ENCODE measurements at regions not wholly inside any gene's neighbourhood (a gene's known extent, or its start where the extent isn't known, plus 50 kb on each side); places are given as distances from the start of the nearest gene placed in this dataset.
"Not testable (repeated sequence)": the region's sequence is repeated elsewhere in the genome, so short reads cannot be mapped to it uniquely, and the experiment has no call there.

- intact Hi-C loops (cut with DNase I): not testable (repeated sequence)
Measured at GRCh38 chr1:224022249-224022970, 91.5 kb upstream of the FBXO28 start.

GRCh38 chr1:224019866-224020265 lies 94.0 kb upstream of the FBXO28 start:
- H3K27me3 ChIP-seq; H3K9me3 ChIP-seq; intact Hi-C loops (cut with DNase I); H3K27ac ChIP-seq; H3K4me3 ChIP-seq; H3K4me1 ChIP-seq (ENCODE audit: insufficient read depth); H3K36me3 ChIP-seq; DNase-seq: not testable (repeated sequence)
- 79 to 87% (median 83%) methylated on average over 3 of the region's 3 CpGs for WGBS, 3 donors

More at GRCh38 chr1:224022249-224022970, 91.5 kb upstream of the FBXO28 start:
- H3K9me3 ChIP-seq; H3K36me3 ChIP-seq; H3K27me3 ChIP-seq; DNase-seq; H3K4me1 ChIP-seq (ENCODE audit: insufficient read depth); H3K27ac ChIP-seq; H3K4me3 ChIP-seq: not testable (repeated sequence)
- 59 to 63% (median 61%) methylated on average over 7 of the region's 7 CpGs for WGBS, 3 donors

- DNase-seq; H3K4me3 ChIP-seq; H3K9me3 ChIP-seq; H3K27ac ChIP-seq; H3K4me1 ChIP-seq (ENCODE audit: insufficient read depth); H3K27me3 ChIP-seq; intact Hi-C loops (cut with DNase I); H3K36me3 ChIP-seq: not testable (repeated sequence)
- WGBS, 3 donors: 92 to 94% (median 94%) methylated on average over 8 of the region's 8 CpGs
Measured at GRCh38 chr1:224015782-224016181, 98.1 kb upstream of the FBXO28 start.

GRCh38 chr1:224014330-224014649 lies 99.6 kb upstream of the FBXO28 start:
- TF ChIP-seq CTCF (IDR thresholded peaks at IDR 0.05) (no peak), EP300 (IDR thresholded peaks at IDR 0.05) (no peak), POLR2A (IDR thresholded peaks at IDR 0.05) (no peak)
- Histone ChIP-seq H3K4me1 (ENCODE audit: insufficient read depth) (no peaks in the 10 kb centered on the region), H3K27me3 (no peaks in the 10 kb centered on the region), H3K27ac (no peak overlapping the region), H3K36me3 (no peaks in the 10 kb centered on the region), H3K9me3 (no peaks in the 10 kb centered on the region), H3K4me3 (no peak overlapping the region)
- 79 to 90% (median 86%) methylated on average over 7 of the region's 7 CpGs for WGBS, 3 donors
- no peak for DNase-seq
- intact Hi-C loops (cut with DNase I): no loop called here

GRCh38 chr1:224013626-224014329 lies 100.1 kb upstream of the FBXO28 start:
- DNase-seq; H3K27me3 ChIP-seq; H3K4me3 ChIP-seq; H3K9me3 ChIP-seq; H3K4me1 ChIP-seq (ENCODE audit: insufficient read depth); H3K27ac ChIP-seq; intact Hi-C loops (cut with DNase I); H3K36me3 ChIP-seq: not testable (repeated sequence)
- 85% methylated on average over 27 to 28 of the region's 28 CpGs for WGBS, 3 donors

GRCh38 chr1:224012807-224013434 lies 101.0 kb upstream of the FBXO28 start:
- H3K4me3 ChIP-seq; H3K36me3 ChIP-seq; H3K27me3 ChIP-seq; H3K4me1 ChIP-seq (ENCODE audit: insufficient read depth); H3K9me3 ChIP-seq; DNase-seq; H3K27ac ChIP-seq; intact Hi-C loops (cut with DNase I): not testable (repeated sequence)
- 89 to 92% (median 90%) methylated on average over 19 of the region's 19 CpGs for WGBS, 3 donors

- H3K36me3 ChIP-seq; intact Hi-C loops (cut with DNase I); H3K9me3 ChIP-seq; H3K27ac ChIP-seq; DNase-seq; H3K27me3 ChIP-seq; H3K4me3 ChIP-seq; H3K4me1 ChIP-seq (ENCODE audit: insufficient read depth): not testable (repeated sequence)
- 84 to 90% (median 85%) methylated on average over 15 of the region's 15 CpGs for WGBS, 3 donors
Measured at GRCh38 chr1:224012162-224012561, 101.7 kb upstream of the FBXO28 start.

GRCh38 chr1:224011751-224012150 lies 102.2 kb upstream of the FBXO28 start:
- DNase-seq; H3K27me3 ChIP-seq; H3K36me3 ChIP-seq; H3K4me3 ChIP-seq; H3K27ac ChIP-seq; H3K9me3 ChIP-seq; intact Hi-C loops (cut with DNase I); H3K4me1 ChIP-seq (ENCODE audit: insufficient read depth): not testable (repeated sequence)
- 74 to 88% (median 80%) methylated on average over 7 of the region's 7 CpGs for WGBS, 3 donors

- 97 to 99% (median 99%) methylated on average over 6 to 7 of the region's 7 CpGs for WGBS, 3 donors
- H3K27me3 ChIP-seq; intact Hi-C loops (cut with DNase I); H3K4me1 ChIP-seq (ENCODE audit: insufficient read depth); DNase-seq; H3K9me3 ChIP-seq; H3K4me3 ChIP-seq; H3K27ac ChIP-seq; H3K36me3 ChIP-seq: not testable (repeated sequence)
Measured at GRCh38 chr1:224011153-224011552, 102.8 kb upstream of the FBXO28 start.

- H3K4me3 ChIP-seq; H3K9me3 ChIP-seq; H3K4me1 ChIP-seq (ENCODE audit: insufficient read depth); H3K27ac ChIP-seq; H3K36me3 ChIP-seq; DNase-seq; intact Hi-C loops (cut with DNase I); H3K27me3 ChIP-seq: not testable (repeated sequence)
- 97 to 98% (median 97%) methylated on average over 3 of the region's 3 CpGs for WGBS, 3 donors
Measured at GRCh38 chr1:224005973-224006372, 107.9 kb upstream of the FBXO28 start.

All from ovary (tissue), 7 donors.